ENCODE measurements at regions not wholly inside any gene's neighbourhood (a gene's known extent, or its start where the extent isn't known, plus 50 kb on each side); places are given as distances from the start of the nearest gene placed in this dataset.

GRCh38 chr18:40676668-40677067 lies 1278.4 kb upstream of the PIK3C3 start:
- no peak overlapping the region for H3K4me3 ChIP-seq (ENCODE audit: low read depth, low read length)
- H3K4me1 ChIP-seq (ENCODE audit: insufficient read depth) = no peaks in the 10 kb centered on the region
- no peak for DNase-seq (ENCODE audit: extremely low spot score)
- 92% methylated on average over 1 of the region's 1 CpG for WGBS
- H3K27ac ChIP-seq (ENCODE audit: low read depth) = no peak overlapping the region
- no peaks in the 10 kb centered on the region for H3K36me3 ChIP-seq (ENCODE audit: insufficient read depth)

DNA sequence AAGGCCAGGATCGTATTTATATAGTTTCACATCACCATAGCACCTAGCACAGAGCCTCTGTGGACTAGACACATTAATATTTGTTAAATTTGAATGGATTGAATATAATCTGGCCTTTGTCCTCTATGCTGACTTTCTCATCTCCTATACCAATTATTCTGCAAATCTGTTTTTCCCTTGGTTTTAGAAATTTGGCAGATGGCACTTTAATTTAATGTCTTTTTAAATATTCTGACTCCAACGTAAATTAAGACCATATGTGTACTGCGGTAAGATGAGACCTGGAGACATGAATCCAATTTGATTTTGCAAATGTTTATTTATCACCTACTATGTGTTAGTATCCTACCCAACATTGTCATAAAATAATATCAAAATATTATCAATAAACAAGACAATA lies 1281.9 kb upstream of the PIK3C3 start:
- DNase-seq (ENCODE audit: extremely low spot score) = no peak
- H3K4me1 ChIP-seq (ENCODE audit: insufficient read depth) = no peaks in the 10 kb centered on the region
- no peak overlapping the region for H3K4me3 ChIP-seq (ENCODE audit: low read depth, low read length)
- H3K36me3 ChIP-seq (ENCODE audit: insufficient read depth) = no peaks in the 10 kb centered on the region
- no peak overlapping the region for H3K27ac ChIP-seq (ENCODE audit: low read depth)
- 72% methylated on average over 3 of the region's 3 CpGs for WGBS

- Histone ChIP-seq H3K36me3 (ENCODE audit: insufficient read depth) (no peaks in the 10 kb centered on the region), H3K4me1 (ENCODE audit: insufficient read depth) (no peaks in the 10 kb centered on the region), H3K27ac (ENCODE audit: low read depth) (no peak overlapping the region), H3K4me3 (ENCODE audit: low read depth, low read length) (no peak overlapping the region)
- 83% methylated on average over 4 of the region's 4 CpGs for WGBS
- no peak for DNase-seq (ENCODE audit: extremely low spot score)
These were observed 1282.4 kb upstream of the PIK3C3 start for GRCh38 chr18:40672590-40672989.

GRCh38 chr18:40670668-40671375 lies 1284.2 kb upstream of the PIK3C3 start:
- Histone ChIP-seq H3K27ac (ENCODE audit: low read depth) (no peak overlapping the region), H3K4me3 (ENCODE audit: low read depth, low read length) (no peak overlapping the region), H3K36me3 (ENCODE audit: insufficient read depth) (no peaks in the 10 kb centered on the region), H3K4me1 (ENCODE audit: insufficient read depth) (no peaks in the 10 kb centered on the region)
- DNase-seq (ENCODE audit: extremely low spot score) = no peak
- 74% methylated on average over 8 of the region's 8 CpGs for WGBS

DNA sequence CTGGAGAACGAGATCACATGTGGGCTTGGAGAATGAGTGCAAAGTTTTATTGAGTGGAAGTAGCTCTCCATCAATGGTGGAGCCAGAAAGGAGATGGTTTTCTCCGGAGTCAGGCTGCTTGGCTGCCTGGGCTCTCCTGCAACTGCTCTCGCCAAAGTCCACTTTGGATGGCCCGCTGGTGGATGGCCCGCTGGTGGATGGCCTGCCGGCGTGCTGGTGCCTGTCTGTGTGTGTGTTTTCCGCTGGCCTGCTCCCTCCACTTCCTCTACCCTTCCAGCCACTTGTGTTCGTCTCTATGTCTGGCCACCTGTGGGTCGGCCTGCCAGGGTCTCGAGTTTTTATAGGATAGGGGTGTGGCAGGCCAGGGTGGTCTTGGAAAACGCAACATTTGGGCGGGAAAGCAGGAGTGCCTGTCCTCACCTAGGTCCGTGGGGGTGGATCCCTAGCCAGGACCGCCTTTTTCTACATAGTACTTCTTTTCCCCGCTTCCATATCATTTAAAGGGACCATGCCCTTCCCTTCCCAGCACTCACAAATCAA lies 1292.1 kb upstream of the PIK3C3 start:
- DNase-seq (ENCODE audit: extremely low spot score) = no peak
- WGBS = 90% methylated on average over 16 of the region's 16 CpGs

GRCh38 chr18:40653682-40654081 lies 1301.4 kb upstream of the PIK3C3 start:
- Histone ChIP-seq H3K36me3 (ENCODE audit: insufficient read depth) (no peaks in the 10 kb centered on the region), H3K4me3 (ENCODE audit: low read depth, low read length) (no peak overlapping the region), H3K27ac (ENCODE audit: low read depth) (no peak overlapping the region), H3K4me1 (ENCODE audit: insufficient read depth) (no peaks in the 10 kb centered on the region)
- 70% methylated on average over 1 of the region's 1 CpG for WGBS
- no peak for DNase-seq (ENCODE audit: extremely low spot score)

More for the DNA sequence above, 1292.1 kb upstream of the PIK3C3 start:
- Histone ChIP-seq H3K4me3 (ENCODE audit: low read depth, low read length) (no peak overlapping the region), H3K27ac (ENCODE audit: low read depth) (no peak overlapping the region), H3K4me1 (ENCODE audit: insufficient read depth) (no peaks in the 10 kb centered on the region), H3K36me3 (ENCODE audit: insufficient read depth) (no peaks in the 10 kb centered on the region)

- 48% methylated on average over 1 of the region's 1 CpG for WGBS
- no peak for DNase-seq (ENCODE audit: extremely low spot score)
- H3K27ac ChIP-seq (ENCODE audit: low read depth) = no peak overlapping the region
These were observed 1302.7 kb upstream of the PIK3C3 start for GRCh38 chr18:40652321-40652720.

DNA sequence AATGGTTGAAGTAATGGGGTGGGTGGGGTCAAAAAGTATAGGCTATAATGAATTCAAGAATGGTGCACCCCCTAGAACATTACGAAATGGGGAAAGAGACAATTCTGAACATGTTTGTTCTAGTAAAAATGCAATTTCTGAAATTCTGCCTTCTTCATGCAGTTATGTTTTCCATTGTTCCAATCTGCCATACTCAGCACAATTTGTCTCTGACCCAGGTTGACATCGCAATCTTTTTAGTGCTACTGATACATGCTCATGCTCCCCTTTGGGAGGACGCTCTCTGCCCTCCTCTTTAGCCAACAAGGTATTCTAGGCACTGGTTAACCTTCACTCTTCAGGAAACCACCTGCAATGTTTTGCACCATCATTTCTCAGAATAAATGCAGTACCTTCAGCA lies 1303.9 kb upstream of the PIK3C3 start:
- no peaks in the 10 kb centered on the region for H3K4me1 ChIP-seq (ENCODE audit: insufficient read depth)
- no peak overlapping the region for H3K27ac ChIP-seq (ENCODE audit: low read depth)
- H3K36me3 ChIP-seq (ENCODE audit: insufficient read depth) = no peaks in the 10 kb centered on the region
- 86% methylated on average over 3 of the region's 3 CpGs for WGBS
- no peak overlapping the region for H3K4me3 ChIP-seq (ENCODE audit: low read depth, low read length)
- DNase-seq (ENCODE audit: extremely low spot score) = no peak

More at GRCh38 chr18:40652321-40652720, 1302.7 kb upstream of the PIK3C3 start:
- Histone ChIP-seq H3K36me3 (ENCODE audit: insufficient read depth) (no peaks in the 10 kb centered on the region), H3K4me1 (ENCODE audit: insufficient read depth) (no peaks in the 10 kb centered on the region), H3K4me3 (ENCODE audit: low read depth, low read length) (no peak overlapping the region)

DNA sequence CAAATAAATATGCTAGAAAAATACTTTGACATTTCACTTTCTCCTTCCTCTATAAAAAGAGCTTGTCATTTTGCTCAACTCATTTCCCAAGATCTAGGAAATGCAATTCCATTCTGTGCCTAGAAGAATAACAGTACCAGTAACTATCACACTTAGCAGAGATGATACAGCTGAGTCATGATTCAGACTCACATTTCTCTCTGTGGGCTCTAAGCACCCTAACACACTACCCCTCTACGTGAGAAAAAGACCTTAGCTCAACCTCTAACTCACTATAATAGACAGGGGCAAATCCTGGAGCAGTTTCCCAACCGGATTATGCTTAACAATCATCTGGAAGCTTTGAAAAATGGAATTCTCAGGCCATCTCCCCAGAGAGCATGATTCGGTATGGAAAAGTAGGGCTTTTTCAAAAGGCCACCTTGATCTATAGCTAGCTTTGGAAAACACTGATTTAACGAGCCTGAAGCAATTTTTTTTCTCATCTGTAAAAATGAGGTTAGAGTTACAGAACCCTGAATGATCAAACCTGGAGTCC lies 1312.3 kb upstream of the PIK3C3 start:
- no peak overlapping the region for H3K27ac ChIP-seq (ENCODE audit: low read depth)
- no peak overlapping the region for H3K4me3 ChIP-seq (ENCODE audit: low read depth, low read length)
- H3K36me3 ChIP-seq (ENCODE audit: insufficient read depth) = no peaks in the 10 kb centered on the region
- WGBS = 71% methylated on average over 4 of the region's 4 CpGs
- no peaks in the 10 kb centered on the region for H3K4me1 ChIP-seq (ENCODE audit: insufficient read depth)
- no peak for DNase-seq (ENCODE audit: extremely low spot score)

DNA sequence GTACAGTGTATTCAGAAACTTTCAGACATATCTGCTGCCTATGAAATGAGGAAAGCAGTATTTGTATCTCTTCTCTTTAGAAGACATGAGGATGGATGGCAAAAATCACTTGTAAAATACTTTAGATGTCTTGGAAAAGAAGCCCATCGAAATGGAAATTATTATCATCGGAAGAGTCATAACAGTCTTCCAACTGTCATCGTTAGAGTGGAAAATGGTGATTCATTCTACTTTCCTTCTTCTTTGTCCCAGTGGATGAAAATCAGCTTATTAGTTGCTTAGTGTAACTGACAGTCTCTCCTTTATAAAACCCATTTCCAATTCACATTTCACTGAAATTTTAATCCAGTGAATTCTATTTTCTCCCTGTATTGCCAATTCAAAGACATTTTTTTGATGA lies 1323.7 kb upstream of the PIK3C3 start:
- no peak overlapping the region for H3K4me3 ChIP-seq (ENCODE audit: low read depth, low read length)
- H3K36me3 ChIP-seq (ENCODE audit: insufficient read depth) = no peaks in the 10 kb centered on the region
- H3K27ac ChIP-seq (ENCODE audit: low read depth) = no peak overlapping the region
- no peaks in the 10 kb centered on the region for H3K4me1 ChIP-seq (ENCODE audit: insufficient read depth)
- WGBS = 95% methylated on average over 3 of the region's 3 CpGs
- no peak for DNase-seq (ENCODE audit: extremely low spot score)

DNA sequence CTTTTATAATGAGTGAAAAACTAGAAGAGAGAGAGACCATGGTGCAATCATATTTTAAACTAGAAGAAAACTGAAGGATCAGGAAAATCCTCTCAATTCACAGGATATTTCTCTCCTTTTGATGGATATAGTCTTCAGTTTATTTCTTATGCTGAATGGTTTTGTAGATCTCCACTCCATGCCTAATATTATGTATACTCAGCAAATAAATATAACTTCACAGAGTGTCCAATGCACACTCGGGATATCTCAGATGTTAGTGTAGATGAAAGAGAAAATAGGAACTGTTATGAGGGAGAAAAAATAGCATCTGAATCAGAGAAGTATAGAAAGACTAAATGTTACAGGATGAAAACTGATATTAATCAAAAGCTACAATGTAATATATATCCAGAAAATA lies 1324.5 kb upstream of the PIK3C3 start:
- Histone ChIP-seq H3K36me3 (ENCODE audit: insufficient read depth) (no peaks in the 10 kb centered on the region), H3K27ac (ENCODE audit: low read depth) (no peak overlapping the region), H3K4me3 (ENCODE audit: low read depth, low read length) (no peak overlapping the region), H3K4me1 (ENCODE audit: insufficient read depth) (no peaks in the 10 kb centered on the region)
- WGBS = 82% methylated on average over 1 of the region's 1 CpG
- no peak for DNase-seq (ENCODE audit: extremely low spot score)

GRCh38 chr18:40624959-40625358 lies 1330.1 kb upstream of the PIK3C3 start:
- H3K4me1 ChIP-seq (ENCODE audit: insufficient read depth) = no peaks in the 10 kb centered on the region
- H3K27ac ChIP-seq (ENCODE audit: low read depth) = no peak overlapping the region
- H3K36me3 ChIP-seq (ENCODE audit: insufficient read depth) = no peaks in the 10 kb centered on the region
- no peak overlapping the region for H3K4me3 ChIP-seq (ENCODE audit: low read depth, low read length)
- 82% methylated on average over 4 of the region's 4 CpGs for WGBS
- DNase-seq (ENCODE audit: extremely low spot score) = no peak

GRCh38 chr18:40613721-40614120 lies 1341.3 kb upstream of the PIK3C3 start:
- H3K27ac ChIP-seq (ENCODE audit: low read depth) = no peak overlapping the region
- DNase-seq (ENCODE audit: extremely low spot score) = no peak
- H3K4me3 ChIP-seq (ENCODE audit: low read depth, low read length) = no peak overlapping the region
- no peaks in the 10 kb centered on the region for H3K4me1 ChIP-seq (ENCODE audit: insufficient read depth)
- no peaks in the 10 kb centered on the region for H3K36me3 ChIP-seq (ENCODE audit: insufficient read depth)

GRCh38 chr18:40612356-40612755 lies 1342.7 kb upstream of the PIK3C3 start:
- no peak overlapping the region for H3K27ac ChIP-seq (ENCODE audit: low read depth)
- WGBS = 70% methylated on average over 1 of the region's 1 CpG
- no peaks in the 10 kb centered on the region for H3K4me1 ChIP-seq (ENCODE audit: insufficient read depth)
- H3K4me3 ChIP-seq (ENCODE audit: low read depth, low read length) = no peak overlapping the region
- no peaks in the 10 kb centered on the region for H3K36me3 ChIP-seq (ENCODE audit: insufficient read depth)
- DNase-seq (ENCODE audit: extremely low spot score) = no peak
